D721Med (cell line): ENCODE measurements at regions not wholly inside any gene's neighbourhood (a gene's known extent, or its start where the extent isn't known, plus 50 kb on each side); places are given as distances from the start of the nearest gene placed in this dataset.

ENCODE experiments used
- DNase-seq: peaks from one replicate; pipeline ENCODE4 v3.0.0; 2011; ENCODE audit warnings: low spot score; ENCODE audit not compliant: insufficient read length
- FAIRE-seq: peaks from 2 replicates; lab custom pipeline; 2011; peaks lifted over from hg19 to GRCh38; lab: Jason Lieb, UNC
- CTCF ChIP-seq: IDR thresholded peaks from 2 replicates; pipeline ENCODE4 v1.5.1; 2012; ENCODE audit warnings: mild to moderate bottlenecking, control low read depth; ENCODE audit not compliant: insufficient read depth; ENCODE audit errors: missing control alignments

- no peak for TF ChIP-seq CTCF
- FAIRE-seq (no peak), DNase-seq (no peak)
Observed at GRCh38 chr9:1442105-1442504, 391.9 kb downstream of the DMRT2 start.

- TF ChIP-seq CTCF = no peak
- no peak for FAIRE-seq
- DNase-seq = no peak
Observed at GRCh38 chr9:1443450-1443849, 393.3 kb downstream of the DMRT2 start.

GRCh38 chr9:1446671-1447070, 396.5 kb downstream of the DMRT2 start:
- FAIRE-seq = no peak
- TF ChIP-seq CTCF = no peak

GRCh38 chr9:1453636-1454035, 403.5 kb downstream of the DMRT2 start:
- FAIRE-seq = no peak
- no peak for TF ChIP-seq CTCF

More at GRCh38 chr9:1446671-1447070, 396.5 kb downstream of the DMRT2 start:
- no peak for DNase-seq

DNA sequence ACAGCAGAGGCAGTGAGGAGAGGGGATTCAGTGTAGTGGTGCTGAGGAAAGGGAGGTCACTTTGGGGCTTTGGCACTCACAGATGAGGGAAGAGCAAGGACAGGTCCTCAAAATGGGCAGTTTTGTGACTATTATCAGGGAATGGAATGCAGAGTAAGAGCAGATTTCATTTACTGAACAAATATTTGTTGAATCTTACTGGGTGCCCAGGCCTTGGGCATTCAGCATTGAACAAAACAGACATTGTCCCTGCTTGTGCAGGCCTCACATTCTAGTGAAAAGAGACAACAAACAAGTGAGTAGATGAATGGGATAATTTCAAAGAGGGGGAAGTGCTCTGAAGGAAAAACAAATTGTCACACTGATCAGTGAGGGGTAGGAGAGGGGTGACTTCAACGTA, 404.1 kb downstream of the DMRT2 start:
- DNase-seq (no peak), FAIRE-seq (no peak)
- TF ChIP-seq CTCF = no peak

More at GRCh38 chr9:1453636-1454035, 403.5 kb downstream of the DMRT2 start:
- no peak for DNase-seq

- FAIRE-seq (no peak), DNase-seq (no peak)
Observed at GRCh38 chr9:1454616-1455347, 404.6 kb downstream of the DMRT2 start.

More at GRCh38 chr9:1454616-1455347, 404.6 kb downstream of the DMRT2 start:
- TF ChIP-seq CTCF = no peak
